ENCODE measurements at regions not wholly inside any gene's neighbourhood (a gene's known extent, or its start where the extent isn't known, plus 50 kb on each side); places are given as distances from the start of the nearest gene placed in this dataset.

GRCh38 chr11:116093065-116093464 is 588.9 kb upstream of the CADM1 start:
- TF ChIP-seq CTCF (IDR thresholded peaks at IDR 0.05; ENCODE audit: poor library complexity, severe bottlenecking) (no peak), REST (IDR thresholded peaks at IDR 0.05; ENCODE audit: borderline replicate concordance) (no peak), POLR2AphosphoS5 (IDR thresholded peaks at IDR 0.05) (no peak)

Measured in neural cell (in vitro differentiated cells).